H9 (cell line): ENCODE measurements at regions not wholly inside any gene's neighbourhood (a gene's known extent, or its start where the extent isn't known, plus 50 kb on each side); places are given as distances from the start of the nearest gene placed in this dataset.

ENCODE experiments used
- DNase-seq: peaks from one replicate; pipeline ENCODE4 v3.0.0-alpha.2; 2017
- H2AFZ ChIP-seq: one replicate; pipeline ENCODE4 v1.6.1; 2013; ENCODE audit warnings: mild to moderate bottlenecking, low read length, control low read depth, moderate library complexity
- H2AK5ac ChIP-seq: 2 replicates; pipeline ENCODE4 v1.6.1; 2013; ENCODE audit warnings: low read length, control low read depth, mixed read lengths; ENCODE audit not compliant: insufficient read length
- H2BK120ac ChIP-seq: one replicate; pipeline ENCODE4 v1.6.1; 2013; ENCODE audit warnings: low read depth, mild to moderate bottlenecking, low read length, control low read depth, inconsistent platforms; ENCODE audit not compliant: poor library complexity, severe bottlenecking
- H2BK12ac ChIP-seq: 2 replicates; pipeline ENCODE4 v1.6.1; 2013; ENCODE audit warnings: low read length, control low read depth, mixed read lengths, low read depth; ENCODE audit not compliant: insufficient read length
- H2BK15ac ChIP-seq: 2 replicates; pipeline ENCODE4 v1.6.1; 2013; ENCODE audit warnings: low read depth, low read length, control low read depth
- H2BK20ac ChIP-seq: one replicate; pipeline ENCODE4 v1.6.1; 2013; ENCODE audit warnings: low read depth, mild to moderate bottlenecking, low read length, control low read depth, inconsistent platforms; ENCODE audit not compliant: poor library complexity, severe bottlenecking
- H2BK5ac ChIP-seq: 2 replicates; pipeline ENCODE4 v1.6.1; 2013; ENCODE audit warnings: low read length, control low read depth, mixed read lengths; ENCODE audit not compliant: insufficient read length
- H3K14ac ChIP-seq: 2 replicates; pipeline ENCODE4 v1.6.1; 2013; ENCODE audit warnings: low read length, control low read depth; ENCODE audit not compliant: insufficient read depth
- H3K18ac ChIP-seq: 2 replicates; pipeline ENCODE4 v1.6.1; 2013; ENCODE audit warnings: low read depth, mild to moderate bottlenecking, mixed read lengths, low read length, control low read depth; ENCODE audit not compliant: insufficient read length
- H3K23ac ChIP-seq: 2 replicates; pipeline ENCODE4 v1.6.1; 2013; ENCODE audit warnings: low read length, control low read depth, mixed read lengths, low read depth; ENCODE audit not compliant: insufficient read length
- H3K23me2 ChIP-seq: 2 replicates; pipeline ENCODE4 v1.6.1; 2013; ENCODE audit warnings: low read depth, mild to moderate bottlenecking, mixed read lengths, low read length, control low read depth; ENCODE audit not compliant: insufficient read length, poor library complexity, severe bottlenecking
- H3K27ac ChIP-seq: 2 replicates; pipeline ENCODE4 v1.5.1; 2013; ENCODE audit warnings: low read length, control low read depth, mixed read lengths, low read depth; ENCODE audit not compliant: insufficient read length
- H3K27me3 ChIP-seq: 2 replicates; pipeline ENCODE4 v1.6.1; 2013; ENCODE audit warnings: low read length, control low read depth, inconsistent platforms; ENCODE audit not compliant: insufficient read depth
- H3K4ac ChIP-seq: 2 replicates; pipeline ENCODE4 v1.6.1; 2013; ENCODE audit warnings: low read depth, mild to moderate bottlenecking, control low read depth, inconsistent platforms, low read length, moderate library complexity
- H3K4me1 ChIP-seq: 2 replicates; pipeline ENCODE4 v1.6.1; 2013; ENCODE audit warnings: low read length, control low read depth, inconsistent platforms; ENCODE audit not compliant: insufficient read depth
- H3K4me2 ChIP-seq: 2 replicates; pipeline ENCODE4 v1.6.1; 2013; ENCODE audit warnings: low read length, control low read depth, mixed read lengths; ENCODE audit not compliant: insufficient read length, insufficient read depth
- H3K56ac ChIP-seq: 2 replicates; pipeline ENCODE4 v1.6.1; 2013; ENCODE audit warnings: low read depth, mild to moderate bottlenecking, mixed read lengths, low read length, control low read depth; ENCODE audit not compliant: insufficient read length
- H3K79me1 ChIP-seq: 2 replicates; pipeline ENCODE4 v1.6.1; 2013; ENCODE audit warnings: low read depth, mild to moderate bottlenecking, moderate library complexity, low read length, control low read depth, inconsistent platforms; ENCODE audit not compliant: insufficient read depth, poor library complexity, severe bottlenecking
- H3K79me2 ChIP-seq: 2 replicates; pipeline ENCODE4 v1.6.1; 2013; ENCODE audit warnings: low read length, control low read depth, inconsistent platforms; ENCODE audit not compliant: insufficient read depth
- H3K9ac ChIP-seq: 2 replicates; pipeline ENCODE4 v1.6.1; 2013; ENCODE audit warnings: low read length, control low read depth, mixed read lengths; ENCODE audit not compliant: insufficient read length; ENCODE audit errors: extremely low read depth
- H3K9me3 ChIP-seq: one replicate; pipeline ENCODE4 v1.6.1; 2013; ENCODE audit warnings: low read depth, low read length, inconsistent platforms; ENCODE audit not compliant: control insufficient read depth
- H3T11ph ChIP-seq: one replicate; pipeline ENCODE4 v1.6.1; 2013; ENCODE audit warnings: mild to moderate bottlenecking, low read length, control low read depth, inconsistent platforms
- H4K20me1 ChIP-seq: one replicate; pipeline ENCODE4 v1.6.1; 2013; ENCODE audit not compliant: control insufficient read depth, insufficient read length, insufficient read depth
- H4K5ac ChIP-seq: 2 replicates; pipeline ENCODE4 v1.6.1; 2013; ENCODE audit warnings: low read depth, mild to moderate bottlenecking, mixed read lengths, low read length, control low read depth; ENCODE audit not compliant: insufficient read length
- H4K8ac ChIP-seq: replicated peaks from 2 replicates; pipeline ENCODE4 v1.6.1; 2013; ENCODE audit warnings: low read length, control low read depth, mixed read lengths, low read depth; ENCODE audit not compliant: insufficient read length
- H4K91ac ChIP-seq: 2 replicates; pipeline ENCODE4 v1.6.1; 2013; ENCODE audit warnings: low read depth, mild to moderate bottlenecking, moderate library complexity, mixed read lengths, low read length, control low read depth; ENCODE audit not compliant: insufficient read length
- H3K27ac Mint-ChIP-seq, 3 experiments: 2 replicates in 2 of 3; 3 replicates in 1 of 3; pipeline ENCODE4 v1.8.0; 2020 to 2021; ENCODE audit warnings: mixed read lengths in 3 of 3, mild to moderate bottlenecking in 1 of 3, moderate library complexity in 1 of 3
- H3K27me3 Mint-ChIP-seq: 2 replicates; pipeline ENCODE4 v1.8.0; 2021; ENCODE audit warnings: low read depth, mild to moderate bottlenecking, moderate library complexity, mixed read lengths
- H3K36me3 Mint-ChIP-seq, 3 experiments: 2 replicates in 2 of 3; 3 replicates in 1 of 3; pipeline ENCODE4 v1.8.0; 2020 to 2021; ENCODE audit warnings: low read depth in 3 of 3, mixed read lengths in 3 of 3; ENCODE audit not compliant: insufficient read depth in 1 of 3
- H3K4me1 Mint-ChIP-seq, 2 experiments: 2 replicates each; pipeline ENCODE4 v1.8.0; 2020; ENCODE audit warnings: mixed read lengths in 2 of 2
- H3K4me3 Mint-ChIP-seq, 2 experiments: 2 replicates in 1 of 2; 3 replicates in 1 of 2; pipeline ENCODE4 v1.8.0; 2020 to 2021; ENCODE audit warnings: mild to moderate bottlenecking in 2 of 2, mixed read lengths in 2 of 2, moderate library complexity in 1 of 2
- H3K9me3 Mint-ChIP-seq, 2 experiments: 2 replicates in 1 of 2; 3 replicates in 1 of 2; pipeline ENCODE4 v1.8.0; 2020; ENCODE audit warnings: mild to moderate bottlenecking in 2 of 2, mixed read lengths in 2 of 2, moderate library complexity in 1 of 2
- WGBS: extraction: QIAGEN DNeasy Blood & Tissue Kit; methylation state at CpG from one replicate; pipeline ENCODE4 v1.1.7; 2013; ENCODE audit warnings: missing lambda C conversion rate, low lambda C conversion rate, mixed read lengths; ENCODE audit not compliant: insufficient read length; ENCODE audit errors: extremely low coverage; 5-methylcytosine and 5-hydroxymethylcytosine counted together
- TF ChIP-seq, protein P1 (sequence below): fragments of 200-600 bp; sonication (generic); conservative IDR thresholded peaks from 3 replicates; pipeline ENCODE4 v1.8.0; 2021; ENCODE audit warnings: antibody characterized with exemption, mild to moderate bottlenecking

DNA sequence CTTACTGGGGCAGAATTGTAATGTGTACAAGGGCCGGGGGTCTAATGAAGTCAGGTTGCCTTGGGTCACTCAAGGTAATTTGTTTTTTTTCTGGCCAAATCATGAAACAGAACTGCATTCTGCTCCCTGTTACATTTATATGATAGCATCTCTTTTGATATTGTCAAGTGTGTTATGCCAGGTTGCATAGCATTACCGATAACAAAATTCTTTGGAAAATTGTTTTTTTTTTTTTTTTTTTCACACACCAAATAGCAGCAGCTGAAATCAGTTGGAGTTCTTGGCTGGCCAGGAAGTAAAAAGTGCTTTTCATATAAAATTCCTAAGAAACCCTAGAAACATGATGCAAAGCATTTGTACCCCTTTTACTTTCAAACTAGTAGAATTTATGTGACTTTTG, 282.6 kb upstream of the FN1 start:
- TF ChIP-seq, protein P1, sequence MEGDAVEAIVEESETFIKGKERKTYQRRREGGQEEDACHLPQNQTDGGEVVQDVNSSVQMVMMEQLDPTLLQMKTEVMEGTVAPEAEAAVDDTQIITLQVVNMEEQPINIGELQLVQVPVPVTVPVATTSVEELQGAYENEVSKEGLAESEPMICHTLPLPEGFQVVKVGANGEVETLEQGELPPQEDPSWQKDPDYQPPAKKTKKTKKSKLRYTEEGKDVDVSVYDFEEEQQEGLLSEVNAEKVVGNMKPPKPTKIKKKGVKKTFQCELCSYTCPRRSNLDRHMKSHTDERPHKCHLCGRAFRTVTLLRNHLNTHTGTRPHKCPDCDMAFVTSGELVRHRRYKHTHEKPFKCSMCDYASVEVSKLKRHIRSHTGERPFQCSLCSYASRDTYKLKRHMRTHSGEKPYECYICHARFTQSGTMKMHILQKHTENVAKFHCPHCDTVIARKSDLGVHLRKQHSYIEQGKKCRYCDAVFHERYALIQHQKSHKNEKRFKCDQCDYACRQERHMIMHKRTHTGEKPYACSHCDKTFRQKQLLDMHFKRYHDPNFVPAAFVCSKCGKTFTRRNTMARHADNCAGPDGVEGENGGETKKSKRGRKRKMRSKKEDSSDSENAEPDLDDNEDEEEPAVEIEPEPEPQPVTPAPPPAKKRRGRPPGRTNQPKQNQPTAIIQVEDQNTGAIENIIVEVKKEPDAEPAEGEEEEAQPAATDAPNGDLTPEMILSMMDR = no peak
- no peaks in the 10 kb centered on the region for H3K4me1 ChIP-seq
- no peak overlapping the region for H3K18ac ChIP-seq
- no peak overlapping the region for H3K27ac ChIP-seq
- H2AFZ ChIP-seq = no peak overlapping the region
- no peak overlapping the region for H2AK5ac ChIP-seq
- no peak overlapping the region for H4K91ac ChIP-seq
- H3K27me3 ChIP-seq = no peaks in the 10 kb centered on the region
- H3K4me2 ChIP-seq = no peak overlapping the region
- no peak overlapping the region for H2BK15ac ChIP-seq
- H2BK120ac ChIP-seq = no peak overlapping the region
- H3T11ph ChIP-seq = no peak overlapping the region
- Mint-ChIP-seq H3K4me3 (no peak overlapping the region), H3K36me3 (no peaks in the 10 kb centered on the region), H3K27ac (no peak overlapping the region), H3K27me3 (no peaks in the 10 kb centered on the region), H3K4me1 (no peaks in the 10 kb centered on the region), H3K9me3 (peaks cover 0 to 2% of the 10 kb centered on the region in 2 experiments; a peak in 2 of 5 replicates)
- H2BK5ac ChIP-seq = no peak overlapping the region
- no peaks in the 10 kb centered on the region for H3K79me1 ChIP-seq
- H2BK20ac ChIP-seq = no peak overlapping the region
- no peaks in the 10 kb centered on the region for H4K20me1 ChIP-seq
- H4K8ac ChIP-seq = no peak overlapping the region
- H4K5ac ChIP-seq = no peak overlapping the region
- no peak overlapping the region for H3K23ac ChIP-seq
- H3K23me2 ChIP-seq = no peaks in the 10 kb centered on the region
- H3K79me2 ChIP-seq = no peaks in the 10 kb centered on the region
- no peak overlapping the region for H3K14ac ChIP-seq
- no peak overlapping the region for H3K9ac ChIP-seq
- no peaks in the 10 kb centered on the region for H3K9me3 ChIP-seq
- WGBS = no CpG with 5 or more reads among the region's 2 CpGs
- DNase-seq = no peak
- H3K56ac ChIP-seq = no peak overlapping the region
- no peak overlapping the region for H2BK12ac ChIP-seq
- H3K4ac ChIP-seq = no peak overlapping the region
